ENCODE measurements at regions not wholly inside any gene's neighbourhood (a gene's known extent, or its start where the extent isn't known, plus 50 kb on each side); places are given as distances from the start of the nearest gene placed in this dataset.
"Not testable (repeated sequence)": the region's sequence is repeated elsewhere in the genome, so short reads cannot be mapped to it uniquely, and the experiment has no call there.

- no peaks in the 10 kb centered on the region for H3K4me1 Mint-ChIP-seq (ENCODE audit: low read depth)
- peaks cover 3% of the 10 kb centered on the region for H3K27me3 Mint-ChIP-seq (ENCODE audit: low read depth)
- no peaks in the 10 kb centered on the region for H3K9me3 Mint-ChIP-seq
- H3K4me3 Mint-ChIP-seq: no peak overlapping the region
- ATAC-seq (no peak), DNase-seq (no peak)
- H3K36me3 Mint-ChIP-seq (ENCODE audit: insufficient read depth): no peaks in the 10 kb centered on the region
Observed at GRCh38 chr2:35870713-35871112, 484.9 kb upstream of the CRIM1 start.

DNA sequence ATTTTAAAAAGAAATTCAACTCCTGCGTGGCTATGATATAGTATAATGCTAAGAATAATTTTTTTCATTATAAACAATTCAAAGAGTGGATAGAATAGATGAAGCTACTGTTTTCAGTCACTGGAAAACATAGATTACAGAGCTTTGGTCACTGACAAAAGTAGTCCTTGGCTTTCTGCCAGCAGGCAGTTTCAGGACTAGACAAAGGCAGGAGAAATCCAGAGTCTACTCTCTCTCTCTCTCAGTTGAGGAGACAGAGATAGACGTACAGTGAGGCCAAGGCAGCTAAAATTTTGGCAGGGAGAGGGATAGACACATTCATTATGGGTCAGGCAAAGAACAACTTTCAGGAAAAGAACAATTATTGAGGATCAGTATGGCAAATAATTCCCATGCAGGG lies 491.4 kb upstream of the CRIM1 start:
- H3K4me1 Mint-ChIP-seq (ENCODE audit: low read depth): no peaks in the 10 kb centered on the region
- no peak for ATAC-seq

DNA sequence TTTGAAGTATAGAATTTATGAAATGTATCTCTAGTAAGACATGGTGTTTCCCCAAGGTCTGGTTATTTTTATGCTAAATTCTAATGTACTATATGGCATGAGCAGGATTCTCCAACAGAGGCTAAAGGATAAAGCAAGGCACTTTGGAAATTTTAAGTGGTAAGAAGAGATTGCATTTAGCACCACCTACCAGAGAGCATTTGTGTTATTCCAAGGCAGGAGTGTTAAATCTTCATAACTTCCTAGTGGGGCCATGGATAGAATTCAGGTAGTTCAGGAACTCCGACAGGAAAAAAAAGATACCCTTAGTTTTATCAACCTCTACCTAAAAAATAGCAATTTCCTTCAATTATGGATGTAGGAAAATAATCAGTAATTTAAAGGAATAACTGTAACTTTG lies 497.4 kb upstream of the CRIM1 start:
- ATAC-seq (no peak), DNase-seq (no peak)
- Mint-ChIP-seq H3K36me3 (ENCODE audit: insufficient read depth) (no peaks in the 10 kb centered on the region), H3K9me3 (no peaks in the 10 kb centered on the region), H3K4me3 (no peak overlapping the region), H3K27me3 (ENCODE audit: low read depth) (peaks cover 3% of the 10 kb centered on the region), H3K4me1 (ENCODE audit: low read depth) (no peaks in the 10 kb centered on the region)

More for the DNA sequence above, 491.4 kb upstream of the CRIM1 start:
- Mint-ChIP-seq H3K9me3 (no peaks in the 10 kb centered on the region), H3K4me3 (no peak overlapping the region), H3K36me3 (ENCODE audit: insufficient read depth) (no peaks in the 10 kb centered on the region), H3K27me3 (ENCODE audit: low read depth) (peaks cover 5% of the 10 kb centered on the region)
- DNase-seq: no peak

- Mint-ChIP-seq H3K4me1 (ENCODE audit: low read depth) (no peaks in the 10 kb centered on the region), H3K36me3 (ENCODE audit: insufficient read depth) (no peaks in the 10 kb centered on the region), H3K4me3 (no peak overlapping the region), H3K27me3 (ENCODE audit: low read depth) (peaks cover 3% of the 10 kb centered on the region), H3K9me3 (no peaks in the 10 kb centered on the region)
- no peak for DNase-seq
- no peak for ATAC-seq
Observed at GRCh38 chr2:35857498-35857897, 498.1 kb upstream of the CRIM1 start.

- Mint-ChIP-seq H3K27me3 (ENCODE audit: low read depth) (peaks cover 2% of the 10 kb centered on the region), H3K4me3 (no peak overlapping the region), H3K4me1 (ENCODE audit: low read depth) (no peaks in the 10 kb centered on the region), H3K36me3 (ENCODE audit: insufficient read depth) (no peaks in the 10 kb centered on the region), H3K9me3 (no peaks in the 10 kb centered on the region)
- DNase-seq: no peak
- no peak for ATAC-seq
Observed at GRCh38 chr2:35831385-35831784, 524.2 kb upstream of the CRIM1 start.

DNA sequence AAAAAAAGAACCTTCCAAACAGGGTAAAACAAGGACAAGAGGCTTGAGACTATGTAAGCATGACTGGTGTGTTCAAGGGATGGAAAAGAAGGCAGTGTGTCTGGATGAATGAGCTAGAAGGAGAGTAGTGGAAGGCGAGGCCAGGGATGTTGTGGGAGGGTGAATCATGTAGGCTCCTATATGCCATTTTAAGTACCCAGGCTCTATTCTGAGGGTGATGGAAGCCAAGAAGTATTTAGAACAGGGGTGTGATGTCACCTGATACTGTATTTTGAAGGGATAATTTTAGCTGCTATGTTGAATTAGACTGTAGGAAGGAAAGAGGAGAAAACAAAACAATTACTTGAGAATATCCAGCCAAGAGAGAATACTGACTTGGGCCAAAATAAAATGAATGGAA lies 524.7 kb upstream of the CRIM1 start:
- Mint-ChIP-seq H3K4me1 (ENCODE audit: low read depth) (no peaks in the 10 kb centered on the region), H3K4me3 (no peak overlapping the region)
- no peak for ATAC-seq

GRCh38 chr2:35827086-35827485 lies 528.5 kb upstream of the CRIM1 start:
- H3K36me3 Mint-ChIP-seq (ENCODE audit: insufficient read depth): no peaks in the 10 kb centered on the region
- no peaks in the 10 kb centered on the region for H3K9me3 Mint-ChIP-seq
- peaks cover 5% of the 10 kb centered on the region for H3K27me3 Mint-ChIP-seq (ENCODE audit: low read depth)
- H3K4me1 Mint-ChIP-seq (ENCODE audit: low read depth): no peaks in the 10 kb centered on the region
- DNase-seq (no peak), ATAC-seq (no peak)
- H3K4me3 Mint-ChIP-seq: no peak overlapping the region

More for the DNA sequence above, 524.7 kb upstream of the CRIM1 start:
- Mint-ChIP-seq H3K9me3 (no peaks in the 10 kb centered on the region), H3K27me3 (ENCODE audit: low read depth) (peaks cover 2% of the 10 kb centered on the region), H3K36me3 (ENCODE audit: insufficient read depth) (no peaks in the 10 kb centered on the region)
- DNase-seq: no peak

DNA sequence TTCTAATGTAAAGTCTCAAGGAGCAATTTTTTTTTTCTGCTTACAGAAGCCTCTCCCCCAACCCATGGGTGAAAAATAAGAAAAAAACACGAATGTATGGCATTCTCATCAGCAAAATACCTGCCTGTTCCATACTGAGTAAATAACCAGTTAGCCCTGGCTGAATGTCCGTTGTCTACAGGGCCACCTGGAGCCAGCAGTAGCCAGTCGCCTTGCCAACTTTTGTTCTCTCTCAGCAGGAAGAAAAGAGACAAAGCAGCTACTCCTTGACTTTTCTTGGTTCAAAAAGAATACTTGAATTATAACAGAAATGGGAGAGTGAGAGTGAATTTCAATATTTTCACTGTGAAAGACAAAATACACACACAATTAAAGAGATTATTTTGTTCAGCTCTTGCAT lies 532.9 kb upstream of the CRIM1 start:
- Mint-ChIP-seq H3K27me3 (ENCODE audit: low read depth) (peaks cover 10% of the 10 kb centered on the region), H3K9me3 (no peaks in the 10 kb centered on the region), H3K36me3 (ENCODE audit: insufficient read depth) (no peaks in the 10 kb centered on the region), H3K4me1 (ENCODE audit: low read depth) (no peaks in the 10 kb centered on the region), H3K4me3 (no peak overlapping the region)
- ATAC-seq (no peak), DNase-seq (no peak)

DNA sequence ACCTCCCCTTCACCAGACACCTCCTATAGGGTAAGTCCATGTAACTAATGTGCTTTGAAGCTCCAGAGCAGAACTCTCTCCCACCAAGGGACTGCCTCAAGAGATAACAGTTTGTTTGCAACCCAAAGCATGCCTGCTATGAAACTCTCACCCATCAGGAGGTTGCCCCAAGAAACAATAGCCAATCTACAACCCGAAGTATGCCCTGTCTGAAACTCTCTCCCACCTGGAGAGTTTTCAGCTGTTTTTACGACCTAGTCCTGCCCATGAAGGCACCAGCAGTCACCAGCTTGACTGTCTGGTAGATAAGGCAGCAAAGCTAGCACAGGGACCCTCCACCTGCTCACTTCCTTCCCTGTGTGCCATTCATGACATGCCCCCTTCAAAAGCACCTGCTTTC lies 533.9 kb upstream of the CRIM1 start:
- DNase-seq (no peak), ATAC-seq (no peak)
- no peaks in the 10 kb centered on the region for H3K9me3 Mint-ChIP-seq
- H3K4me3 Mint-ChIP-seq: no peak overlapping the region
- peaks cover 8% of the 10 kb centered on the region for H3K27me3 Mint-ChIP-seq (ENCODE audit: low read depth)
- H3K36me3 Mint-ChIP-seq (ENCODE audit: insufficient read depth): no peaks in the 10 kb centered on the region
- H3K4me1 Mint-ChIP-seq (ENCODE audit: low read depth): no peaks in the 10 kb centered on the region

DNA sequence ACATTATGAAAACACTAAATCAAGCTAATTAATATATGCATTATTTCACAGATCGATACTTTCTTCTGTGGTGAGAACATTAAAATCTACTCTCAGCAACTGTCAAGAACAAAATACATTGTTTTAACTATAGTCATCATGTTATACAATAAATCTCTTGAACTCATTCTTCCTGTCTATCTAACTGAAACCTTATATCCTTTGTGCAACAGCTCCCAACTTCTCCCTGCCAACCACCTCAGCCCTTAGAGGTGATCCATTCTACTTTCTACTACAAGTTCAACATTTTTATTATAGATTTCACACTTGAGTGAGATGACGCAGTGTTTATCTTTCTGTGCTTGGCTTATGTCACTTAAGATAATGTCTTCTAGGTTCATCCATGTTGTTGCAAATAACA lies 535.2 kb upstream of the CRIM1 start:
- no peak for ATAC-seq
- Mint-ChIP-seq H3K36me3 (ENCODE audit: insufficient read depth) (no peaks in the 10 kb centered on the region), H3K27me3 (ENCODE audit: low read depth) (peaks cover 8% of the 10 kb centered on the region), H3K4me1 (ENCODE audit: low read depth) (no peaks in the 10 kb centered on the region), H3K4me3 (no peak overlapping the region), H3K9me3 (no peaks in the 10 kb centered on the region)
- DNase-seq: no peak

GRCh38 chr2:35819033-35819432 lies 536.5 kb upstream of the CRIM1 start:
- H3K4me3 Mint-ChIP-seq: no peak overlapping the region
- no peaks in the 10 kb centered on the region for H3K4me1 Mint-ChIP-seq (ENCODE audit: low read depth)
- H3K9me3 Mint-ChIP-seq: no peaks in the 10 kb centered on the region

DNA sequence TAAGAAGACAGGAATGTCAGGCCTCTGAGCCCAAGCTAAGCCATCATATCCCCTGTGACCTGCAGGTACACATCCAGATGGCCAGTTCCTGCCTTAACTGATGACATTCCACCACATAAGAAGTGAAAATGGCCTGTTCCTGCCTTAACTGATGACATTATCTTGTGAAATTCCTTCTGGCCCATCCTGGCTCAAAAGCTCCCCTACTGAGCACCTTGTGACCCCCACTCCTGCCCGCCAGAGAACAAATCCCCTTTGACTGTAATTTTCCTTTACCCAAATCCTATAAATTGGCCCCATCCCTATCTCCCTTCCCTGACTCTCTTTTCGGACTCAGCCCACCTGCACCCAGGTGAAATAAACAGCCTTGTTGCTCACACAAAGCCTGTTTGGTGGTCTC lies 537.2 kb upstream of the CRIM1 start:
- not testable (repeated sequence) for ATAC-seq; H3K9me3 Mint-ChIP-seq; H3K27me3 Mint-ChIP-seq (ENCODE audit: low read depth)

More at GRCh38 chr2:35819033-35819432, 536.5 kb upstream of the CRIM1 start:
- peaks cover 8% of the 10 kb centered on the region for H3K27me3 Mint-ChIP-seq (ENCODE audit: low read depth)
- DNase-seq: no peak
- no peak for ATAC-seq
- no peaks in the 10 kb centered on the region for H3K36me3 Mint-ChIP-seq (ENCODE audit: insufficient read depth)

GRCh38 chr2:35814597-35814996 lies 541.0 kb upstream of the CRIM1 start:
- not testable (repeated sequence) for H3K27me3 Mint-ChIP-seq (ENCODE audit: low read depth); H3K4me1 Mint-ChIP-seq (ENCODE audit: low read depth); ATAC-seq; DNase-seq; H3K9me3 Mint-ChIP-seq; H3K36me3 Mint-ChIP-seq (ENCODE audit: insufficient read depth); H3K4me3 Mint-ChIP-seq

More for the DNA sequence above, 537.2 kb upstream of the CRIM1 start:
- not testable (repeated sequence) for DNase-seq; H3K4me1 Mint-ChIP-seq (ENCODE audit: low read depth); H3K4me3 Mint-ChIP-seq; H3K36me3 Mint-ChIP-seq (ENCODE audit: insufficient read depth)

DNA sequence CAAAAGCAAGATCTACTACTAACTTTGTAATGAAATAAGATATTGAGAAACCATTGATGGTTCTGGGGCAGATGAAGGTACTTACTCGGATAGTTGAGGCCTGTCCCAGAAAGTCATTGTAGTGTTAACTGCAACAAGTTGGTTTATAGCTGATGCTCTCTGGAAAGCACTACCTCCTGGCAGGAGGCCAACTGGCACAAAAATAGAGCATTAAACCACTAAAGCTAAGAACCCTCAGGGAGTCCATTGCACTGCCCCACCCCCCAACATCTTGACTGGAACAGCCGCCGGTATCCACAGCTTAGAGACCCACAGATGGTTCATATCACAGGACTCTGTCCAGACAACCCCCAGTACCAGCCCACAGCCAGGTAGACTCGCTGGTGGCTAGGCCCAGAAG lies 552.5 kb upstream of the CRIM1 start:
- no peaks in the 10 kb centered on the region for H3K4me1 Mint-ChIP-seq (ENCODE audit: low read depth)
- no peaks in the 10 kb centered on the region for H3K27me3 Mint-ChIP-seq (ENCODE audit: low read depth)
- no peak for ATAC-seq

GRCh38 chr2:35794796-35795450 lies 560.7 kb upstream of the CRIM1 start:
- Mint-ChIP-seq H3K36me3 (ENCODE audit: insufficient read depth) (no peaks in the 10 kb centered on the region), H3K27me3 (ENCODE audit: low read depth) (peaks cover 1% of the 10 kb centered on the region), H3K4me1 (ENCODE audit: low read depth) (no peaks in the 10 kb centered on the region), H3K4me3 (no peak overlapping the region), H3K9me3 (no peaks in the 10 kb centered on the region)
- DNase-seq (no peak), ATAC-seq (no peak)

More for the DNA sequence above, 552.5 kb upstream of the CRIM1 start:
- DNase-seq: no peak
- Mint-ChIP-seq H3K4me3 (no peak overlapping the region), H3K36me3 (ENCODE audit: insufficient read depth) (no peaks in the 10 kb centered on the region), H3K9me3 (peaks cover 16% of the 10 kb centered on the region)

DNA sequence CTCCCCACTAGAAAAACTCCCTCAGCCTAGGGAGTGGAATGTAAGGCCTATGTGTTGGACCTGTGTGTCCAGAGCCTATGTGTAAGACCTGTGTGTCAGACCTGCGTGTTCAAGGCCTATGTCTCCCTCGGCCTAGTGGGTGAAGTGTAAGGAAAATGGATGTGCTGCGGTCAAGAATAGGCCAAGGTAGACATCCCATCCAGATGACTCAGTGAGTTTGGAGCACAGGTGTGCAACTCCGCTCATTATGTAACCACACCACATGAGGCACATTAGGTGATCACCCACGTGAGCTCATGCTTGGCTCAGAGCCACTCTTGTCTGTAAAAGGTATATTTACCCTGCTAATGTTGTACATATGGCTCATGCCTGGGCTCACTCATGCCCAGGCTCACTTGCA lies 565.3 kb upstream of the CRIM1 start:
- no peak overlapping the region for H3K4me3 Mint-ChIP-seq
- ATAC-seq (no peak), DNase-seq (no peak)
- H3K9me3 Mint-ChIP-seq: peaks cover 4% of the 10 kb centered on the region
- no peaks in the 10 kb centered on the region for H3K36me3 Mint-ChIP-seq (ENCODE audit: insufficient read depth)
- peaks cover 1% of the 10 kb centered on the region for H3K27me3 Mint-ChIP-seq (ENCODE audit: low read depth)
- H3K4me1 Mint-ChIP-seq (ENCODE audit: low read depth): no peaks in the 10 kb centered on the region
